SW 1271 (cell line): ENCODE measurements at regions not wholly inside any gene's neighbourhood (a gene's known extent, or its start where the extent isn't known, plus 50 kb on each side); places are given as distances from the start of the nearest gene placed in this dataset.

ENCODE experiments used
- DNase-seq, 2 experiments: peaks; one replicate each; lab custom pipeline; 2025; lab: John Stamatoyannopoulos, UW

GRCh38 chr11:116294630-116295029 lies 478.2 kb downstream of the BUD13 start:
- DNase-seq = no peak

GRCh38 chr11:116287866-116288265 lies 484.9 kb downstream of the BUD13 start:
- DNase-seq = no peak

GRCh38 chr11:116285026-116285425 lies 487.8 kb downstream of the BUD13 start:
- DNase-seq = no peak

- no peak for DNase-seq
Observed at GRCh38 chr11:116283300-116283699, 489.5 kb downstream of the BUD13 start.

GRCh38 chr11:116282481-116282880 lies 490.3 kb downstream of the BUD13 start:
- no peak for DNase-seq

- DNase-seq = no peak
Observed at GRCh38 chr11:116281173-116282160, 491.3 kb downstream of the BUD13 start.

GRCh38 chr11:116279511-116279910 lies 493.3 kb downstream of the BUD13 start:
- no peak for DNase-seq

- DNase-seq = no peak
Observed at GRCh38 chr11:116278076-116278475, 494.7 kb downstream of the BUD13 start.

- no peak for DNase-seq
Observed at GRCh38 chr11:116276051-116277044, 496.4 kb downstream of the BUD13 start.

- peak in 1 of 2 experiments; percentile 4 for DNase-seq
Observed at GRCh38 chr11:116275635-116276034, 497.2 kb downstream of the BUD13 start.

GRCh38 chr11:116274521-116274920 lies 498.3 kb downstream of the BUD13 start:
- DNase-seq = no peak

GRCh38 chr11:116272181-116272789 lies 500.5 kb downstream of the BUD13 start:
- no peak for DNase-seq

- no peak for DNase-seq
Observed at GRCh38 chr11:116271479-116271878, 501.3 kb downstream of the BUD13 start.

GRCh38 chr11:116267146-116267545 lies 505.6 kb downstream of the BUD13 start:
- DNase-seq = no peak

GRCh38 chr11:116263770-116264169 lies 509.0 kb downstream of the BUD13 start:
- DNase-seq = no peak

GRCh38 chr11:116263019-116263418 lies 509.8 kb downstream of the BUD13 start:
- DNase-seq = no peak

- no peak for DNase-seq
Observed at GRCh38 chr11:116262370-116262769, 510.4 kb downstream of the BUD13 start.

- DNase-seq = no peak
Observed at GRCh38 chr11:116261606-116262005, 511.2 kb downstream of the BUD13 start.

GRCh38 chr11:116258821-116259220 lies 514.0 kb downstream of the BUD13 start:
- no peak for DNase-seq

GRCh38 chr11:116257883-116258282 lies 514.9 kb downstream of the BUD13 start:
- no peak for DNase-seq

- no peak for DNase-seq
Observed at GRCh38 chr11:116257092-116257491, 515.7 kb downstream of the BUD13 start.

- no peak for DNase-seq
Observed at GRCh38 chr11:116256215-116256614, 516.6 kb downstream of the BUD13 start.
